MM.1S (cell line): ENCODE measurements at regions not wholly inside any gene's neighbourhood (a gene's known extent, or its start where the extent isn't known, plus 50 kb on each side); places are given as distances from the start of the nearest gene placed in this dataset.

Source experiments
- DNase-seq: peaks from one replicate; pipeline ENCODE4 v3.0.0-alpha.2; 2015
- H2AFZ ChIP-seq: fragments of 300-600 bp; sonication (generic); 2 replicates; pipeline ENCODE4 v1.6.0; 2016; ENCODE audit warnings: antibody characterized with exemption, low read length
- H3F3A ChIP-seq: fragments of 300-600 bp; sonication (generic); 2 replicates; pipeline ENCODE4 v1.6.1; 2016; ENCODE audit warnings: mild to moderate bottlenecking, antibody characterized with exemption, low read length, moderate library complexity, mixed read lengths; ENCODE audit not compliant: insufficient read depth
- H3K27ac ChIP-seq: fragments of 300-600 bp; sonication (generic); 2 replicates; pipeline ENCODE4 v1.5.1; 2016; ENCODE audit warnings: mild to moderate bottlenecking, low read length
- H3K27me3 ChIP-seq: fragments of 300-600 bp; sonication (generic); replicated peaks from 2 replicates; pipeline ENCODE4 v1.6.0; 2016; ENCODE audit warnings: low read length; ENCODE audit not compliant: insufficient read depth
- H3K36me3 ChIP-seq: fragments of 300-600 bp; sonication (generic); replicated peaks from 2 replicates; pipeline ENCODE4 v1.6.1; 2016; ENCODE audit warnings: mild to moderate bottlenecking, low read length, mixed read lengths; ENCODE audit not compliant: insufficient read depth
- H3K4me1 ChIP-seq: fragments of 300-600 bp; sonication (generic); 2 replicates; pipeline ENCODE4 v1.6.1; 2016; ENCODE audit warnings: low read length, mixed read lengths
- H3K4me2 ChIP-seq: fragments of 300-600 bp; sonication (generic); 2 replicates; pipeline ENCODE4 v1.6.0; 2016; ENCODE audit warnings: low read depth, low read length
- H3K4me3 ChIP-seq: fragments of 300-600 bp; sonication (generic); 2 replicates; pipeline ENCODE4 v1.5.1; 2016; ENCODE audit warnings: low read length, mixed read lengths
- H3K79me2 ChIP-seq: fragments of 300-600 bp; sonication (generic); 2 replicates; pipeline ENCODE4 v1.6.1; 2016; ENCODE audit warnings: mixed run types, low read length, mixed read lengths
- H3K9ac ChIP-seq: fragments of 300-600 bp; sonication (generic); 2 replicates; pipeline ENCODE4 v1.6.1; 2016; ENCODE audit warnings: low read length, mixed read lengths
- H3K9me2 ChIP-seq: fragments of 300-600 bp; sonication (generic); replicated peaks from 2 replicates; pipeline ENCODE4 v1.6.1; 2016; ENCODE audit warnings: mild to moderate bottlenecking, low read length, mixed read lengths; ENCODE audit not compliant: insufficient read depth
- H3K9me3 ChIP-seq: fragments of 300-600 bp; sonication (generic); replicated peaks from 2 replicates; pipeline ENCODE4 v1.6.1; 2016; ENCODE audit warnings: mild to moderate bottlenecking, low read length, mixed read lengths; ENCODE audit not compliant: insufficient read depth
- H4K20me1 ChIP-seq: fragments of 300-600 bp; sonication (generic); 2 replicates; pipeline ENCODE4 v1.6.1; 2016; ENCODE audit warnings: mild to moderate bottlenecking, low read length, moderate library complexity, mixed read lengths; ENCODE audit not compliant: insufficient read depth
- EZH2 ChIP-seq: fragments of 300-600 bp; sonication (generic); optimal IDR thresholded peaks from 2 replicates; pipeline ENCODE3; 2017; ENCODE audit warnings: low read depth, mild to moderate bottlenecking, antibody characterized with exemption, low read length, mixed read lengths
- EZH2phosphoT487 ChIP-seq: fragments of 300-600 bp; sonication (generic); IDR thresholded peaks from 2 replicates; pipeline ENCODE4 v1.6.1; 2018; ENCODE audit warnings: antibody characterized with exemption, low read length
- TF ChIP-seq, protein P1 (sequence below): fragments of 300-600 bp; sonication (generic); IDR thresholded peaks from 2 replicates; pipeline ENCODE4 v1.5.1; 2016; ENCODE audit warnings: antibody characterized with exemption, low read length, mixed read lengths

DNA sequence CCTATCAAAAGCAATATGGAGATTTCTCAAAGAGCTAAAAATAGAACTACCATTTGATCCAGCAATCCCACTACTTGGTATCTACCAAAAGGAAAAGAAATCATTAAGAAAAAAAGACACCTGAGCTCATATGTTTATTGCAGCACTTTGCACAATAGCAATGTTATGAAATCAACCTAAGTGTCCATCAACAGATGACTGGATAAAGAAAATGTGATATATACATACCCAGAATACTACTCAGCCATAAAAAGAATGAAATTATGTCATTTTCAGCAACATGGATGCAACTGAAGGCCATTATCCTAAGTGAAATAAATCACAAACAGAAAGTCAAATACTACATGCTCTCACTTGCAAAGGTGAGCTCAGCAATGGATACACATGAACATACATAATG is 1565.5 kb upstream of the RAG2 start:
- Histone ChIP-seq H3K4me1 (no peaks in the 10 kb centered on the region), H3K4me3 (no peak overlapping the region), H3K79me2 (no peaks in the 10 kb centered on the region), H3K9ac (no peak overlapping the region), H3K9me3 (no peaks in the 10 kb centered on the region), H3K36me3 (no peaks in the 10 kb centered on the region), H3K9me2 (no peaks in the 10 kb centered on the region), H3K27ac (no peak overlapping the region), H3F3A (no peaks in the 10 kb centered on the region), H3K27me3 (no peaks in the 10 kb centered on the region), H3K4me2 (no peak overlapping the region), H4K20me1 (no peaks in the 10 kb centered on the region), H2AFZ (no peak overlapping the region)
- no peak for DNase-seq
- TF ChIP-seq, protein P1, sequence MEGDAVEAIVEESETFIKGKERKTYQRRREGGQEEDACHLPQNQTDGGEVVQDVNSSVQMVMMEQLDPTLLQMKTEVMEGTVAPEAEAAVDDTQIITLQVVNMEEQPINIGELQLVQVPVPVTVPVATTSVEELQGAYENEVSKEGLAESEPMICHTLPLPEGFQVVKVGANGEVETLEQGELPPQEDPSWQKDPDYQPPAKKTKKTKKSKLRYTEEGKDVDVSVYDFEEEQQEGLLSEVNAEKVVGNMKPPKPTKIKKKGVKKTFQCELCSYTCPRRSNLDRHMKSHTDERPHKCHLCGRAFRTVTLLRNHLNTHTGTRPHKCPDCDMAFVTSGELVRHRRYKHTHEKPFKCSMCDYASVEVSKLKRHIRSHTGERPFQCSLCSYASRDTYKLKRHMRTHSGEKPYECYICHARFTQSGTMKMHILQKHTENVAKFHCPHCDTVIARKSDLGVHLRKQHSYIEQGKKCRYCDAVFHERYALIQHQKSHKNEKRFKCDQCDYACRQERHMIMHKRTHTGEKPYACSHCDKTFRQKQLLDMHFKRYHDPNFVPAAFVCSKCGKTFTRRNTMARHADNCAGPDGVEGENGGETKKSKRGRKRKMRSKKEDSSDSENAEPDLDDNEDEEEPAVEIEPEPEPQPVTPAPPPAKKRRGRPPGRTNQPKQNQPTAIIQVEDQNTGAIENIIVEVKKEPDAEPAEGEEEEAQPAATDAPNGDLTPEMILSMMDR: no peak
- TF ChIP-seq EZH2 (no peak), EZH2phosphoT487 (no peak)

DNA sequence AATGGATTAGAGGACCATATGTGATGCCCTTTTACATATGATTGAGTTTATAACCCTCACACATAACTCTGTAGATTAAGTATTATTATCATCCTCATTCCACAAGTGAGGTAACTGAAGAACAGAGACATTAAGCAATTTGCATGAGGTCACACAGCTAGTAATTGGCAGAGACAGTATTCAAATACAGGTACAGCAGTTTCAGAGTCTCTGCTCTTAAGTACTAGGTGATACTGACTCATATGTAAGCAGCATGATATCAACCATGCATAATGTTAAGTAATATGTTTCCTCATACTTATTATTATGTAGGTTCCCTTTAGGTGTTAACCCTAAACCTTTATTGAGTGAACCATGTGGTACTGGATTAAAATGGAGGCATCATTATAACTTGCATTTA is 1562.4 kb upstream of the RAG2 start:
- Histone ChIP-seq H2AFZ (no peak overlapping the region), H3K4me3 (no peak overlapping the region), H3K9ac (no peak overlapping the region), H3K79me2 (no peaks in the 10 kb centered on the region), H3K9me3 (no peaks in the 10 kb centered on the region), H3K36me3 (no peaks in the 10 kb centered on the region), H3K9me2 (no peaks in the 10 kb centered on the region), H3K4me1 (no peaks in the 10 kb centered on the region), H3K4me2 (no peak overlapping the region), H3F3A (no peaks in the 10 kb centered on the region), H4K20me1 (no peaks in the 10 kb centered on the region), H3K27ac (no peak overlapping the region), H3K27me3 (no peaks in the 10 kb centered on the region)
- DNase-seq: no peak
- TF ChIP-seq EZH2phosphoT487 (no peak), EZH2 (no peak)
- TF ChIP-seq, protein P1: no peak

DNA sequence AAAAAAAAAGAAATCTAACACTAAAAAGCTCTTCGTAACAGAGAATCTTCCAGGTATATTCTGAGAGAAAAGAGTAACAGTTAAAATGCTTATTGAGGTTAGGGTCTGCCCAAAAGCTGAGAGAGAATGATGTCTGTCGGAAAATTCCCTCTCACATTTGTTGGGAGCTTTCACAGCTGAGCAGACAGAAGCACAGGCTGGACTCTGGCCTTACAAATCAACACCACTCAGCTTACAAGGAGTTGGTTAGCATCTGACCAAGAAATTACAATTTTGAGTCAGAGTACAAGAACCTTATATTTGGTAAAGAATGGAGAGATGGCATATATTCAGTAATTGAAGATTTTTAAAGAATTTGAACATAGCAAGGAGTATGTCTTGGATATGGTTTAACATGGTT is 1561.0 kb upstream of the RAG2 start:
- no peaks in the 10 kb centered on the region for H3K27me3 ChIP-seq
- no peaks in the 10 kb centered on the region for H4K20me1 ChIP-seq
- no peak overlapping the region for H3K4me3 ChIP-seq
- H3K27ac ChIP-seq: no peak overlapping the region
- TF ChIP-seq, protein P1: no peak
- TF ChIP-seq EZH2: no peak
- no peak for TF ChIP-seq EZH2phosphoT487
- H3K79me2 ChIP-seq: no peaks in the 10 kb centered on the region
- no peak overlapping the region for H2AFZ ChIP-seq
- no peak for DNase-seq
- no peak overlapping the region for H3K4me2 ChIP-seq
- no peaks in the 10 kb centered on the region for H3K4me1 ChIP-seq
- H3K36me3 ChIP-seq: no peaks in the 10 kb centered on the region
- H3K9me2 ChIP-seq: no peaks in the 10 kb centered on the region
- no peaks in the 10 kb centered on the region for H3F3A ChIP-seq
- no peak overlapping the region for H3K9ac ChIP-seq
- H3K9me3 ChIP-seq: no peaks in the 10 kb centered on the region
